ENCODE measurements at regions not wholly inside any gene's neighbourhood (a gene's known extent, or its start where the extent isn't known, plus 50 kb on each side); places are given as distances from the start of the nearest gene placed in this dataset.

DNA sequence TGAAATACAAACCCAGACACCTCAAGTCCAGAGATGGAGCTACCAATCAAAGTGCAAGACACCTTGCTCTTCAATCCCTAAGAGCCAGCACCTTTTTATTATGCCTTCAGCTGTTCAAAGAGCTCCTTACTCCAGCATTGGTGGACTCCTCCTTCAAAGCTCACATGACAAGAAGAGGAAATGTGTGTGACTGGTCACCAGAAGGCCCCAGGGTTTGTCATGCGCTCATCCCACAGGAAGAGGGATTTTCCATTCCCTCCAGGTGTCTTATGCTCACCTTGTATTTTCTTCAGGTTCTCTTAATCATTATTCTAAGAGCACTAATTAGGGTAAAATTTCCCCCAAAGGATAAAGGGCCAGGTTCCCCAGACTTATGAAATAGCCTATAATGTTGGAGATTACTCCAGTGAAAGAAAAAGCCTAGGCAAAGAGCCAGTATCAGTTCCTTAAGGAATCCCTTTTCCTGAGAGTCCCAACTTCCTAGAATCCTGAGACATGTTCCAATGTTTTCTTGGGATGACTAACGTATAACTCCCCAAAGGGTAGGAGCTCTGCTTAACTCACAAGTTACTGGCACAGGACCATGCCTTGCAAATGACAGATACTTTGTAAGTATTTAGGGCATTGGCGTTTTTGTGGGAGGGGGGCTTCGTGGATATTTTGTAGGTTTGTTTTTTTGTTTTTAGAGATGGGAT is 56.9 kb upstream of the SOX9 start:
- Histone ChIP-seq H2AFZ (ENCODE audit: low read depth, low read length, severe bottlenecking) (no peak overlapping the region), H3K4me2 (ENCODE audit: low read depth, low read length, poor library complexity, severe bottlenecking) (no peak overlapping the region), H4K20me1 (ENCODE audit: low read depth, low read length) (no peaks in the 10 kb centered on the region)

DNA sequence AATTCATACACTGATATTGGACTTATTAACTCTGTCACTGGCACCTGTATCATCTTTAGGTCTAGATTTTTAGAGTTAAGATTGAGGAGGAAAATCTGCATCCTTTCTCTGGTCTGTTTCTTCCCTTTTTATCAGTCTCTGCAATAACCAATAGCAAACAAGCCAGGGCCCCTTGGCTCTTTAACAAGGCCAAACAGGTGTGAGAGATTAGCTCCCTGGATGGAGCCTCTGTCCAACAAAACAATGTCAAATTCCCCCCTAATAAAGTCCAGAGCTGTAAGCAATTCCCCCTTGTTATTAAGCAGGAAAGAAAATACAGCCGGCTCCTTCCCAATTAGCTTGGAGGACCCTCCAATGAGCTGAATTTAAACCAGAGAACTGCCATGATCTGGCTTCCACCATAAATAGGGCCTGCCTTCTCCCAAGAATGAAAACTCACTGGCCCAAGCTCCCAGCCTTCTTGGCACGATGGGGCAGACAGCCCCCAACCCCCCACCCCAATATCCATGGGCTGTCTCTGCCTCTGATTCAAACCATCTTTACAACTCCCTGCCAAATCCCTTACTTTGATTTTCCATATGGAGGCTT is 56.1 kb upstream of the SOX9 start:
- no peak for TF ChIP-seq EZH2phosphoT487 (conservative IDR thresholded peaks at IDR 0.05; ENCODE audit: low read length)
- TF ChIP-seq, protein P1, sequence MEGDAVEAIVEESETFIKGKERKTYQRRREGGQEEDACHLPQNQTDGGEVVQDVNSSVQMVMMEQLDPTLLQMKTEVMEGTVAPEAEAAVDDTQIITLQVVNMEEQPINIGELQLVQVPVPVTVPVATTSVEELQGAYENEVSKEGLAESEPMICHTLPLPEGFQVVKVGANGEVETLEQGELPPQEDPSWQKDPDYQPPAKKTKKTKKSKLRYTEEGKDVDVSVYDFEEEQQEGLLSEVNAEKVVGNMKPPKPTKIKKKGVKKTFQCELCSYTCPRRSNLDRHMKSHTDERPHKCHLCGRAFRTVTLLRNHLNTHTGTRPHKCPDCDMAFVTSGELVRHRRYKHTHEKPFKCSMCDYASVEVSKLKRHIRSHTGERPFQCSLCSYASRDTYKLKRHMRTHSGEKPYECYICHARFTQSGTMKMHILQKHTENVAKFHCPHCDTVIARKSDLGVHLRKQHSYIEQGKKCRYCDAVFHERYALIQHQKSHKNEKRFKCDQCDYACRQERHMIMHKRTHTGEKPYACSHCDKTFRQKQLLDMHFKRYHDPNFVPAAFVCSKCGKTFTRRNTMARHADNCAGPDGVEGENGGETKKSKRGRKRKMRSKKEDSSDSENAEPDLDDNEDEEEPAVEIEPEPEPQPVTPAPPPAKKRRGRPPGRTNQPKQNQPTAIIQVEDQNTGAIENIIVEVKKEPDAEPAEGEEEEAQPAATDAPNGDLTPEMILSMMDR (IDR thresholded peaks at IDR 0.05; ENCODE audit: insufficient read depth, low read length, poor library complexity, severe bottlenecking) = no peak
- no peak overlapping the region for H3K27ac ChIP-seq (ENCODE audit: low read depth, low read length)
- no peak overlapping the region for H2AFZ ChIP-seq (ENCODE audit: low read depth, low read length, severe bottlenecking)
- no peaks in the 10 kb centered on the region for H3K36me3 ChIP-seq (ENCODE audit: low read length)
- no peak overlapping the region for H3K4me3 ChIP-seq (ENCODE audit: insufficient read depth, low read length, poor library complexity, severe bottlenecking)
- no peak overlapping the region for H3K4me2 ChIP-seq (ENCODE audit: low read depth, low read length, poor library complexity, severe bottlenecking)
- no peaks in the 10 kb centered on the region for H3K27me3 ChIP-seq (ENCODE audit: low read length)
- H3K79me2 ChIP-seq (ENCODE audit: insufficient read depth, low read length) = no peaks in the 10 kb centered on the region
- H3K9me3 ChIP-seq (ENCODE audit: insufficient read depth, low read length) = no peaks in the 10 kb centered on the region
- no peaks in the 10 kb centered on the region for H3K9me2 ChIP-seq (replicated peaks; ENCODE audit: insufficient read depth, low read length)
- H4K20me1 ChIP-seq (ENCODE audit: low read depth, low read length) = no peaks in the 10 kb centered on the region
- H3K9ac ChIP-seq (ENCODE audit: low read length) = no peak overlapping the region
- H3F3A ChIP-seq (ENCODE audit: insufficient read depth) = no peaks in the 10 kb centered on the region

More for the DNA sequence above, 56.9 kb upstream of the SOX9 start:
- Histone ChIP-seq H3K36me3 (ENCODE audit: low read length) (no peaks in the 10 kb centered on the region), H3K9ac (ENCODE audit: low read length) (no peak overlapping the region), H3K9me3 (ENCODE audit: insufficient read depth, low read length) (no peaks in the 10 kb centered on the region), H3K79me2 (ENCODE audit: insufficient read depth, low read length) (no peaks in the 10 kb centered on the region), H3K27me3 (ENCODE audit: low read length) (no peaks in the 10 kb centered on the region), H3F3A (ENCODE audit: insufficient read depth) (no peaks in the 10 kb centered on the region), H3K9me2 (replicated peaks; ENCODE audit: insufficient read depth, low read length) (no peaks in the 10 kb centered on the region), H3K27ac (ENCODE audit: low read depth, low read length) (no peak overlapping the region), H3K4me3 (ENCODE audit: insufficient read depth, low read length, poor library complexity, severe bottlenecking) (no peak overlapping the region)
- no peak for TF ChIP-seq EZH2phosphoT487 (conservative IDR thresholded peaks at IDR 0.05; ENCODE audit: low read length)
- TF ChIP-seq, protein P1 (IDR thresholded peaks at IDR 0.05; ENCODE audit: insufficient read depth, low read length, poor library complexity, severe bottlenecking) = no peak

DNA sequence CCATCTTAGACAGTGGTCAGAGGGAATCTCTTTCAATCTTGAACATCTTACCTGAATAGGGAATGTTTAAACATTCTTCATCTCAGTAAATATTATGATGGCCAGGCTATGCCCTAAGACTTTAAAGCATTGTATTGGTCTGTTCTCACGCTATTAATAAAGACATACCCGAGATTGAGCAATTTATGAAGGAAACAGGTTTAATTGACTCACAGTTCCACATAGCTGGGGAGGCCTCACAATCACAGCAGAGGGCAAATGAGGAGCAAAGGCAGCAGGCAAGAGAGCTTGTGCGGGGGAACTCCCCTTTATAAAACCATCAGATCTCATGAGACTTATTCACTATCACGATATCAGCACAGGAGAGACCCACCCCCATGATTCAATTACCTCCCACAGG is 55.3 kb upstream of the SOX9 start:
- Histone ChIP-seq H3F3A (ENCODE audit: insufficient read depth) (no peaks in the 10 kb centered on the region), H3K36me3 (ENCODE audit: low read length) (no peaks in the 10 kb centered on the region), H3K9ac (ENCODE audit: low read length) (no peak overlapping the region), H3K27me3 (ENCODE audit: low read length) (no peaks in the 10 kb centered on the region), H3K79me2 (ENCODE audit: insufficient read depth, low read length) (no peaks in the 10 kb centered on the region), H3K27ac (ENCODE audit: low read depth, low read length) (no peak overlapping the region), H2AFZ (ENCODE audit: low read depth, low read length, severe bottlenecking) (no peak overlapping the region), H3K4me3 (ENCODE audit: insufficient read depth, low read length, poor library complexity, severe bottlenecking) (no peak overlapping the region), H3K9me2 (replicated peaks; ENCODE audit: insufficient read depth, low read length) (no peaks in the 10 kb centered on the region), H4K20me1 (ENCODE audit: low read depth, low read length) (no peaks in the 10 kb centered on the region), H3K9me3 (ENCODE audit: insufficient read depth, low read length) (no peaks in the 10 kb centered on the region), H3K4me2 (ENCODE audit: low read depth, low read length, poor library complexity, severe bottlenecking) (no peak overlapping the region)
- TF ChIP-seq, protein P1 (IDR thresholded peaks at IDR 0.05; ENCODE audit: insufficient read depth, low read length, poor library complexity, severe bottlenecking) = no peak
- TF ChIP-seq EZH2phosphoT487 (conservative IDR thresholded peaks at IDR 0.05; ENCODE audit: low read length) = no peak
